Spleen (tissue), 7 donors: ENCODE measurements at regions not wholly inside any gene's neighbourhood (a gene's known extent, or its start where the extent isn't known, plus 50 kb on each side); places are given as distances from the start of the nearest gene placed in this dataset.

Experiments used
- CTCF ChIP-seq, 11 experiments: fragments of 200-600 bp in 7 of 11; fragments of 450-650 bp in 4 of 11; sonication (generic) in 4 of 11; IDR thresholded peaks in 8 of 11; conservative IDR thresholded peaks in 3 of 11; 1 replicate in 7 of 11; 2 replicates in 4 of 11; pipeline versions ENCODE4 v1.4.0 to v1.8.0; 2016 to 2021; ENCODE audit warnings: antibody characterized with exemption in 11 of 11, inconsistent platforms in 4 of 11, mild to moderate bottlenecking in 1 of 11
- POLR2A ChIP-seq, 3 donors: fragments of 450-650 bp; IDR thresholded peaks; one replicate each; pipeline ENCODE4 v1.5.1; 2017; ENCODE audit warnings: antibody characterized with exemption in 3 of 3, mild to moderate bottlenecking in 1 of 3
- POLR2AphosphoS5 ChIP-seq, 3 donors: sonication (generic); formaldehyde crosslinking; IDR thresholded peaks; one replicate each; pipeline ENCODE4 v1.5.1; 2017; ENCODE audit warnings: antibody characterized with exemption in 3 of 3
- donor health status: DM: no; HTN: no; CAD: no; lungs with moderate emphysema.
- donor health status: DM: no; HTN: no; CAD: no.
- donor health status: DM: no; HTN: no; CAD: no.

GRCh38 chr2:117108741-117109267, 705.7 kb upstream of the DDX18 start:
- TF ChIP-seq POLR2AphosphoS5 (IDR thresholded peaks at IDR 0.05) (no peak), POLR2A (IDR thresholded peaks at IDR 0.05) (no peak), CTCF (IDR thresholded peaks at IDR 0.05 in 8 of 11, conservative IDR thresholded peaks at IDR 0.05 in 3 of 11) (no peak)
